AG04450 (cell line): ENCODE measurements at regions not wholly inside any gene's neighbourhood (a gene's known extent, or its start where the extent isn't known, plus 50 kb on each side); places are given as distances from the start of the nearest gene placed in this dataset.
"Not testable (repeated sequence)": the region's sequence is repeated elsewhere in the genome, so short reads cannot be mapped to it uniquely, and the experiment has no call there.

Experiments used
- CTCF ChIA-PET: fragments of 300-600, 350-600 bp; formaldehyde crosslinking; extraction: SDS; loops from one replicate; lab custom pipeline; 2022; ENCODE audit warnings: antibody characterized with exemption, inconsistent platforms; lab: Charles Lee
- POLR2A ChIA-PET: fragments of 350-600 bp; formaldehyde crosslinking; extraction: SDS; loops from one replicate; lab custom pipeline; 2021; ENCODE audit warnings: antibody characterized with exemption, inconsistent platforms; lab: Yijun Ruan, JAX
- DNase-seq: peaks from one replicate; pipeline ENCODE4 v3.0.0-alpha.2; 2011; ENCODE audit warnings: low read depth, low spot score
- H3K27ac ChIP-seq: one replicate; pipeline ENCODE4 v1.5.1; 2012; ENCODE audit warnings: low read depth, low read length, control low read depth
- H3K27me3 ChIP-seq: one replicate; pipeline ENCODE4 v1.6.0; 2012; ENCODE audit warnings: low read length; ENCODE audit not compliant: control insufficient read depth, insufficient read depth
- H3K4me3 ChIP-seq: 2 replicates; pipeline ENCODE4 v1.5.1; 2011; ENCODE audit warnings: mild to moderate bottlenecking, low read depth, low read length, control low read depth
- H3K9me3 ChIP-seq: 2 replicates; pipeline ENCODE4 v1.5.1; 2012; ENCODE audit warnings: low read length; ENCODE audit not compliant: control insufficient read depth, insufficient read depth
- CTCF ChIP-seq: IDR thresholded peaks from 2 replicates; pipeline ENCODE4 v1.5.1; 2011; ENCODE audit warnings: low read depth, low read length, control low read depth, inconsistent platforms

DNA sequence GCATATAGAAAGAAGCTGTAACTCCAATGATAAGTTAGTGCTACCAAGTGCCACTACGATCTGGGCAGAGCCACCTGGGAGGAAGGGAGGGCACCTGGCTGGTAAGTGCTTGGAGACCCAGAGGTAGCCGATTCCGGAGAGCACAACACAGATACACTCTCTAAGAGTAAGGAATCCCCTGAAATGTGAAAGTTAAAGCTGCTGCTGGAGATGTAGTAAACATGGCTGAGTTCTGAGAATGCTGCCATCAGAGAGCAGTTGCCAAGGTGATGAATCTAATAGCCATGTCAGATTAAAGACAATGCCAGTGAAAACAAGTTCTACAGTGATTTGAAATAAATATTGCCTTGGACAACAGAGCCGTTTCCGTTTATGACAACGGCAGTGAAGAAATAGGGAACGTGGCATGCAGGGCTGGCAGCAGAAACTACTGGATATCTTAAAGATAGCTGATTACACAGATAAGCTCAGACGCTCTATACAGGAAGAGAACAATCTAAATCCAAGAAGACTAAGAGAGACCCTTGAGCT is 561.2 kb upstream of the C9orf72 start:
- Histone ChIP-seq H3K27me3 (no peaks in the 10 kb centered on the region), H3K27ac (no peak overlapping the region), H3K4me3 (no peak overlapping the region), H3K9me3 (no peaks in the 10 kb centered on the region)
- TF ChIP-seq CTCF: no peak
- DNase-seq: no peak
- CTCF ChIA-PET: no interaction called here
- POLR2A ChIA-PET: no interaction called here

DNA sequence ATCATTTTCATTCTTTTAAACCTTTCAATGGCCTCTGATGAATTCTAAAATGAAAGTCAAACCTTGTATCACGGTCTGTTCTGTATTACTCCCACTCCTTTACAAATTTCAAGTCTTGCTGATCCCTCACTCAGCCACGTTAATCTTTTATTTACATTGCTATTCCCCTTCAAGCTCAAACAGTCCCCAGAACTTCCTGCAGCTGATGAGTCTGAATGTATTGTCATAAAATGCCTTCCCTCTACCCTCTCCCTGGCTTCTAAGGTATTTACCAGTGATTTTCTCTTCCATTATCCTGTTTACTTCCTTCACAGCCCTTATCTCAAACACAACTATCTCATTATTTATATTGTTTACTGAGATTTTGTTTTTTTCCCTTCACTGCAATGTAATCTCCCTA is 562.3 kb upstream of the C9orf72 start:
- no peak overlapping the region for H3K4me3 ChIP-seq

GRCh38 chr9:28136113-28136512 is 562.8 kb upstream of the C9orf72 start:
- ChIA-PET POLR2A (no interaction called here), CTCF (no interaction called here)
- no peak for TF ChIP-seq CTCF
- Histone ChIP-seq H3K27ac (no peak overlapping the region), H3K27me3 (no peaks in the 10 kb centered on the region), H3K4me3 (no peak overlapping the region), H3K9me3 (no peaks in the 10 kb centered on the region)
- DNase-seq: no peak

More for the DNA sequence above, 562.3 kb upstream of the C9orf72 start:
- Histone ChIP-seq H3K27ac (no peak overlapping the region), H3K27me3 (no peaks in the 10 kb centered on the region), H3K9me3 (no peaks in the 10 kb centered on the region)
- no peak for DNase-seq
- CTCF ChIA-PET: no interaction called here
- no peak for TF ChIP-seq CTCF
- POLR2A ChIA-PET: no interaction called here

DNA sequence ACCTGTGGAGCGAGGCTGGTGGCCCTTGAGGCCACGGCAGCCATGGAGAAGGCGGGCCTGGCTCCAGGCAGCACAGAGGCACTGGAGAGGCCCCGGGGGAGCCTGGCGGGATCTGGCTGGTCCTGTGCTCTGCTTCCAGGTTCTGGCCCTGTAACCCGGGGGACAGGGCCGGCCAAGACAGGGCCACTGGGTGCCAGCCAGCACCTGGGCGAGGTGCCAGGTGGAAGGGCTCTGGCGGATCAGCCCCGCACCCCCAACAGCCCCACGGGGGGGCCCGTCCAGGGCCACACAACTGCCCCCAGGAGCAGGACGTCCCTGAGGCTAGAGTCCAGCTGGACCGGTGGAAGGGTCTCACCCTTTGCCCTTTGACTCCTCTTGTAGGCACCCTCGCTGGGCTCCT is 574.1 kb upstream of the C9orf72 start:
- DNase-seq, H3K27me3 ChIP-seq, POLR2A ChIA-PET, H3K27ac ChIP-seq, H3K4me3 ChIP-seq, CTCF ChIA-PET: not testable (repeated sequence)
- H3K9me3 ChIP-seq: peaks cover 24% of the 10 kb centered on the region

DNA sequence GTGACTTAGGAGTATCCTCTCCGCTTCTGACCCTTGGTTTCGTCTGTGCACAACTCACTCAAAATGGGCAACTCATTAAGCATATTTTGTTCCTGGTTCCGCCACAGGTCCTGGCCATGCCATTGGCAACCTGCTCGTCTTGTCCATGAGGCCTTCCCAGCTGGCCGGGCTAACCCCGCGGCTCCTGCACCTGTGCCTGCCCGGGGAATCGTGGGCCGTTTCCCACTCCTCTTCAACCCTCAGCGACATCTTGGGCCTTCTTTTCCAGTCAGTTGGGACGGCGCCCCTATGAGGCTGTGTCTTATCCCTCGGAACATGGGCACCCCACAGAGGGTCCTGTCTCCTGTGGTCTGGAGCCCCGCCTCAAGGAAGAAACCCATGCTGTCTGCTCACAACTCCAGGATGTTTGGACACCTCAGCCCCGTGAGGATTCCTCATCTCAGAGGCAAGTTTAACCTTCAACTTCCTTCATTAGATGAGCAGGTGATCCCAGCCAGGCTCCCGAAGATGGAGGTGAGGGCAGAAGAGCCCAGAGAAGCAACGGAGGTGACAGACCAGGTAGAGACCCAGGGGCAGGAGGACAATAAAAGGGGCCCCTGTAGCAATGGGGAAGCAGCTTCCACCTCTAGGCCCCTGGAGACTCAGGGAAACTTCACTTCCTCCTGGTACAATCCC is 574.8 kb upstream of the C9orf72 start:
- H3K4me3 ChIP-seq, POLR2A ChIA-PET, H3K27ac ChIP-seq, H3K27me3 ChIP-seq, CTCF ChIA-PET, DNase-seq: not testable (repeated sequence)
- H3K9me3 ChIP-seq: peaks cover 24% of the 10 kb centered on the region

DNA sequence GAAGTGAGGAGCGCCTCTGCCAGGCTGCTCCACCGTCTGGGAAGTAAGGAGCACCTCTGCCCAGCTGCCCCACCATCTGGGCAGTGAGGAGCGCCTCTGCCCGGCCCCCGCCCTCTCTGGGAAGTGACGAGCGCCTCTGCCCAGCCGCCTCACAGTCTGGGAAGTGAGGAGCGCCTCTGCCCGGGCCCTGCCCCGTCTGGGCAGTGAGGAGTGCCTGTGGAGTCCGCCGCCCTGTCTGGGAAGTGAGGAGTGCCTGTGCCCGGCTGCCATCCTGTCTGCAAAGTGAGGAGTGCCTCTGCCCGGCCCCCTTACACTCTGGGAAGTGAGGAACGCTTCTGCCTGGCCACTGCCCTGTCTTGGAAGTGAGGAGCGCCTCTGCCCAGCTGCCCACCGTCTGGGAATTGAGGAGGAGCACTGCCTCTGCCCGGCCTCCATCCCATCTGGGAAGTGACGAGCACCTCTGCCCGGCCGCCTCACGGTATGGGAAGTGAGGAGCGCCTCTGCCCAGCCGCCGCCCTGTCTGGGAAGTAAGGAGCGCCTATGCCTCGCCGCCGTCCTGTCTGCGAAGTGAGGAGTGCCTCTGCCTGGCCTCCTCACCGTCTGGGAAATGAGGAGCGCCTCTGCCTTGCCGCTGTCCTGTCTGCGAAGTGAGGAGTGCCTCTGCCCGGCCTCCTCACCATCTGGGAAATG is 576.2 kb upstream of the C9orf72 start:
- H3K9me3 ChIP-seq: peaks cover 24% of the 10 kb centered on the region
- H3K4me3 ChIP-seq, H3K27ac ChIP-seq, H3K27me3 ChIP-seq, POLR2A ChIA-PET, DNase-seq, CTCF ChIA-PET: not testable (repeated sequence)
